ENCODE measurements at regions not wholly inside any gene's neighbourhood (a gene's known extent, or its start where the extent isn't known, plus 50 kb on each side); places are given as distances from the start of the nearest gene placed in this dataset.

GRCh38 chr1:204736836-204737235 is 51.3 kb upstream of the LRRN2 start:
- no peak overlapping the region for H3K27ac Mint-ChIP-seq
- H3K9me3 Mint-ChIP-seq, result peaks cover 6% of the 10 kb centered on the region
- no peak for DNase-seq
- H3K36me3 Mint-ChIP-seq, result no peaks in the 10 kb centered on the region
- no peak overlapping the region for H3K4me3 Mint-ChIP-seq
- H3K27me3 Mint-ChIP-seq, result peaks cover 12% of the 10 kb centered on the region
- no peaks in the 10 kb centered on the region for H3K4me1 Mint-ChIP-seq

GRCh38 chr1:204738506-204738905 is 53.0 kb upstream of the LRRN2 start:
- Mint-ChIP-seq H3K27ac (no peak overlapping the region), H3K4me1 (no peaks in the 10 kb centered on the region), H3K9me3 (peaks cover 6% of the 10 kb centered on the region), H3K4me3 (no peak overlapping the region), H3K36me3 (no peaks in the 10 kb centered on the region), H3K27me3 (peaks cover 12% of the 10 kb centered on the region)
- no peak for DNase-seq

GRCh38 chr1:204740354-204740753 is 54.8 kb upstream of the LRRN2 start:
- Mint-ChIP-seq H3K36me3 (no peaks in the 10 kb centered on the region), H3K4me1 (no peaks in the 10 kb centered on the region), H3K27ac (no peak overlapping the region), H3K27me3 (peaks cover 15% of the 10 kb centered on the region), H3K9me3 (peaks cover 6% of the 10 kb centered on the region), H3K4me3 (no peak overlapping the region)
- no peak for DNase-seq

- H3K36me3 Mint-ChIP-seq, result no peaks in the 10 kb centered on the region
- H3K9me3 Mint-ChIP-seq, result peaks cover 6% of the 10 kb centered on the region
- H3K27me3 Mint-ChIP-seq, result peaks cover 16% of the 10 kb centered on the region
- H3K27ac Mint-ChIP-seq, result no peak overlapping the region
- DNase-seq, result no peak
- no peaks in the 10 kb centered on the region for H3K4me1 Mint-ChIP-seq
- no peak overlapping the region for H3K4me3 Mint-ChIP-seq
Observed at GRCh38 chr1:204741440-204741839, 55.9 kb upstream of the LRRN2 start.

- H3K36me3 Mint-ChIP-seq, result no peaks in the 10 kb centered on the region
- H3K27me3 Mint-ChIP-seq, result peaks cover 10% of the 10 kb centered on the region
- DNase-seq, result no peak
- no peak overlapping the region for H3K4me3 Mint-ChIP-seq
- H3K4me1 Mint-ChIP-seq, result peaks cover 1% of the 10 kb centered on the region
- H3K9me3 Mint-ChIP-seq, result peaks cover 5% of the 10 kb centered on the region
- H3K27ac Mint-ChIP-seq, result no peak overlapping the region
Observed at GRCh38 chr1:204742676-204743251, 57.2 kb upstream of the LRRN2 start.

- H3K4me1 Mint-ChIP-seq, result peaks cover 1% of the 10 kb centered on the region
- no peaks in the 10 kb centered on the region for H3K9me3 Mint-ChIP-seq
- no peak for DNase-seq
- H3K36me3 Mint-ChIP-seq, result no peaks in the 10 kb centered on the region
- H3K27me3 Mint-ChIP-seq, result peaks cover 10% of the 10 kb centered on the region
- no peak overlapping the region for H3K27ac Mint-ChIP-seq
- H3K4me3 Mint-ChIP-seq, result no peak overlapping the region
Observed at GRCh38 chr1:204744107-204744779, 58.7 kb upstream of the LRRN2 start.

GRCh38 chr1:204746838-204747442 is 61.4 kb upstream of the LRRN2 start:
- DNase-seq, result peak; percentile 37
- Mint-ChIP-seq H3K4me1 (peaks cover 1% of the 10 kb centered on the region), H3K27me3 (peaks cover 4% of the 10 kb centered on the region), H3K27ac (no peak overlapping the region), H3K36me3 (no peaks in the 10 kb centered on the region), H3K4me3 (no peak overlapping the region), H3K9me3 (no peaks in the 10 kb centered on the region)

- DNase-seq, result no peak
- no peaks in the 10 kb centered on the region for H3K36me3 Mint-ChIP-seq
- H3K4me1 Mint-ChIP-seq, result peaks cover 1% of the 10 kb centered on the region
- H3K9me3 Mint-ChIP-seq, result no peaks in the 10 kb centered on the region
- H3K27ac Mint-ChIP-seq, result no peak overlapping the region
- H3K27me3 Mint-ChIP-seq, result peaks cover 3% of the 10 kb centered on the region
- no peak overlapping the region for H3K4me3 Mint-ChIP-seq
Observed at GRCh38 chr1:204751480-204751879, 65.9 kb upstream of the LRRN2 start.

GRCh38 chr1:204751883-204752687 is 66.5 kb upstream of the LRRN2 start:
- H3K27me3 Mint-ChIP-seq, result peaks cover 3% of the 10 kb centered on the region
- H3K27ac Mint-ChIP-seq, result no peak overlapping the region
- no peak overlapping the region for H3K4me3 Mint-ChIP-seq
- H3K9me3 Mint-ChIP-seq, result no peaks in the 10 kb centered on the region
- DNase-seq, result no peak
- H3K4me1 Mint-ChIP-seq, result no peaks in the 10 kb centered on the region
- H3K36me3 Mint-ChIP-seq, result no peaks in the 10 kb centered on the region

- Mint-ChIP-seq H3K4me1 (no peaks in the 10 kb centered on the region), H3K27me3 (peaks cover 3% of the 10 kb centered on the region), H3K9me3 (no peaks in the 10 kb centered on the region), H3K27ac (no peak overlapping the region), H3K4me3 (no peak overlapping the region), H3K36me3 (no peaks in the 10 kb centered on the region)
- no peak for DNase-seq
Observed at GRCh38 chr1:204752688-204753040, 67.1 kb upstream of the LRRN2 start.

GRCh38 chr1:204754821-204755220 is 69.3 kb upstream of the LRRN2 start:
- Mint-ChIP-seq H3K9me3 (no peaks in the 10 kb centered on the region), H3K4me1 (no peaks in the 10 kb centered on the region), H3K27me3 (peaks cover 3% of the 10 kb centered on the region), H3K4me3 (no peak overlapping the region), H3K27ac (no peak overlapping the region), H3K36me3 (no peaks in the 10 kb centered on the region)
- DNase-seq, result no peak

- no peak for DNase-seq
- Mint-ChIP-seq H3K4me3 (no peak overlapping the region), H3K4me1 (no peaks in the 10 kb centered on the region), H3K27me3 (peaks cover 3% of the 10 kb centered on the region), H3K9me3 (no peaks in the 10 kb centered on the region), H3K36me3 (no peaks in the 10 kb centered on the region), H3K27ac (no peak overlapping the region)
Observed at GRCh38 chr1:204756349-204756748, 70.8 kb upstream of the LRRN2 start.

GRCh38 chr1:204756811-204757210 is 71.3 kb upstream of the LRRN2 start:
- no peak overlapping the region for H3K27ac Mint-ChIP-seq
- no peaks in the 10 kb centered on the region for H3K36me3 Mint-ChIP-seq
- no peaks in the 10 kb centered on the region for H3K4me1 Mint-ChIP-seq
- H3K27me3 Mint-ChIP-seq, result peaks cover 3% of the 10 kb centered on the region
- no peaks in the 10 kb centered on the region for H3K9me3 Mint-ChIP-seq
- DNase-seq, result no peak
- no peak overlapping the region for H3K4me3 Mint-ChIP-seq

GRCh38 chr1:204758601-204759000 is 73.1 kb upstream of the LRRN2 start:
- Mint-ChIP-seq H3K36me3 (no peaks in the 10 kb centered on the region), H3K4me1 (peaks cover 8% of the 10 kb centered on the region), H3K27me3 (peaks cover 3% of the 10 kb centered on the region), H3K27ac (no peak overlapping the region), H3K9me3 (no peaks in the 10 kb centered on the region), H3K4me3 (no peak overlapping the region)
- DNase-seq, result no peak

GRCh38 chr1:204760350-204760749 is 74.8 kb upstream of the LRRN2 start:
- Mint-ChIP-seq H3K4me1 (peaks cover 12% of the 10 kb centered on the region), H3K27me3 (no peaks in the 10 kb centered on the region), H3K9me3 (no peaks in the 10 kb centered on the region), H3K4me3 (no peak overlapping the region), H3K27ac (no peak overlapping the region), H3K36me3 (no peaks in the 10 kb centered on the region)
- no peak for DNase-seq
